HG03342 (cell line): ENCODE measurements at regions not wholly inside any gene's neighbourhood (a gene's known extent, or its start where the extent isn't known, plus 50 kb on each side); places are given as distances from the start of the nearest gene placed in this dataset.

Experiments used
- ATAC-seq: cut with Tn5 transposase; IDR thresholded peaks from one replicate; pipeline ENCODE4 v1.9.1; 2021; ENCODE audit warnings: mild to moderate bottlenecking, moderate library complexity; ENCODE audit not compliant: unreplicated experiment

- ATAC-seq: no peak
Measured at GRCh38 chr4:22220965-22221364, 272.4 kb upstream of the KCNIP4 start.

GRCh38 chr4:22217480-22217879 is 268.9 kb upstream of the KCNIP4 start:
- no peak for ATAC-seq

- ATAC-seq: no peak
Measured at GRCh38 chr4:22216278-22216677, 267.7 kb upstream of the KCNIP4 start.

GRCh38 chr4:22215084-22215483 is 266.5 kb upstream of the KCNIP4 start:
- ATAC-seq: no peak

GRCh38 chr4:22203711-22204011 is 255.1 kb upstream of the KCNIP4 start:
- no peak for ATAC-seq

GRCh38 chr4:22202975-22203710 is 254.6 kb upstream of the KCNIP4 start:
- no peak for ATAC-seq

- ATAC-seq: no peak
Measured at GRCh38 chr4:22202246-22202974, 253.8 kb upstream of the KCNIP4 start.

GRCh38 chr4:22201256-22201655 is 252.7 kb upstream of the KCNIP4 start:
- no peak for ATAC-seq

GRCh38 chr4:22196551-22196950 is 248.0 kb upstream of the KCNIP4 start:
- ATAC-seq: no peak

- no peak for ATAC-seq
Measured at GRCh38 chr4:22192084-22192511, 243.5 kb upstream of the KCNIP4 start.

- no peak for ATAC-seq
Measured at GRCh38 chr4:22191565-22191964, 243.0 kb upstream of the KCNIP4 start.

- ATAC-seq: no peak
Measured at GRCh38 chr4:22190855-22191254, 242.3 kb upstream of the KCNIP4 start.

- ATAC-seq: no peak
Measured at GRCh38 chr4:22187203-22187820, 238.7 kb upstream of the KCNIP4 start.

GRCh38 chr4:22181736-22182135 is 233.2 kb upstream of the KCNIP4 start:
- no peak for ATAC-seq

- ATAC-seq: no peak
Measured at GRCh38 chr4:22179124-22179874, 230.7 kb upstream of the KCNIP4 start.

GRCh38 chr4:22174640-22175039 is 226.1 kb upstream of the KCNIP4 start:
- no peak for ATAC-seq

- no peak for ATAC-seq
Measured at GRCh38 chr4:22170353-22170752, 221.8 kb upstream of the KCNIP4 start.

- no peak for ATAC-seq
Measured at GRCh38 chr4:22167201-22167600, 218.6 kb upstream of the KCNIP4 start.

- no peak for ATAC-seq
Measured at GRCh38 chr4:22162454-22162853, 213.9 kb upstream of the KCNIP4 start.

- ATAC-seq: no peak
Measured at GRCh38 chr4:22130741-22131140, 182.2 kb upstream of the KCNIP4 start.

GRCh38 chr4:22129454-22130029 is 181.0 kb upstream of the KCNIP4 start:
- ATAC-seq: no peak
